GM12878 (cell line): ENCODE measurements at regions not wholly inside any gene's neighbourhood (a gene's known extent, or its start where the extent isn't known, plus 50 kb on each side); places are given as distances from the start of the nearest gene placed in this dataset.

Source experiments
- ATAC-seq: fragments of 200-7000 bp; cut with Tn5 transposase; 3 replicates; pipeline ENCODE4 v1.9.1; 2020; ENCODE audit warnings: mild to moderate bottlenecking, moderate library complexity
- BruUV-seq: library from RNA; stranded (reverse); fragments of 400-500 nt; replicated peaks from 2 replicates; lab custom pipeline; 2021; lab: Mats Ljungman, UMichigan
- CTCF ChIA-PET: fragments of 300-600 bp; sonication (Branson Sonifier 250); formaldehyde crosslinking; extraction: SDS; loops from one replicate; lab custom pipeline; 2021; ENCODE audit warnings: inconsistent platforms; lab: Yijun Ruan, JAX
- POLR2A ChIA-PET: fragments of 350-600 bp; formaldehyde crosslinking; extraction: SDS; loops from one replicate; lab custom pipeline; 2021; ENCODE audit warnings: inconsistent platforms; lab: Charles Lee
- RAD21 ChIA-PET: fragments of 300-600 bp; sonication (Branson Sonifier 250); formaldehyde crosslinking; loops from one replicate; lab custom pipeline; 2023; ENCODE audit warnings: antibody characterized with exemption; ENCODE audit not compliant: unreplicated experiment; lab: Charles Lee
- SMC1A ChIA-PET: fragments of 300-600 bp; sonication (Branson Sonifier 250); formaldehyde crosslinking; loops from one replicate; lab custom pipeline; 2023; ENCODE audit not compliant: unreplicated experiment, uncharacterized antibody; lab: Charles Lee
- DNase-seq: peaks from one replicate; pipeline ENCODE4 v3.0.0-alpha.2; 2011; ENCODE audit warnings: low read depth, low spot score
- FAIRE-seq: peaks from 3 replicates; lab custom pipeline; 2011; peaks lifted over from hg19 to GRCh38; lab: Jason Lieb, UNC
- H2AFZ ChIP-seq: 2 replicates; pipeline ENCODE4 v1.6.0; 2011; ENCODE audit warnings: low read depth, low read length, control low read depth; ENCODE audit not compliant: control insufficient read depth
- H3K27ac ChIP-seq: 2 replicates; pipeline ENCODE4 v1.5.1; 2011; ENCODE audit warnings: control low read depth; ENCODE audit not compliant: control insufficient read depth, insufficient read depth
- H3K27me3 ChIP-seq, 2 experiments: replicated peaks in 1 of 2; 2 replicates each; pipeline versions ENCODE4 v1.6.0 to v1.6.1; 2011; ENCODE audit warnings: low read length in 1 of 2; ENCODE audit not compliant: control insufficient read depth in 2 of 2, insufficient read depth in 2 of 2
- H3K36me3 ChIP-seq, 2 experiments: 2 replicates each; pipeline ENCODE4 v1.5.1; 2011; ENCODE audit warnings: low read length in 1 of 2; ENCODE audit not compliant: control insufficient read depth in 2 of 2, insufficient read depth in 2 of 2
- H3K4me1 ChIP-seq: 2 replicates; pipeline ENCODE4 v1.6.1; 2011; ENCODE audit warnings: mild to moderate bottlenecking, low read length, moderate library complexity, mixed read lengths; ENCODE audit not compliant: control insufficient read depth, insufficient read depth
- H3K4me2 ChIP-seq: 2 replicates; pipeline ENCODE4 v1.6.0; 2011; ENCODE audit warnings: control low read depth; ENCODE audit not compliant: control insufficient read depth, insufficient read depth
- H3K4me3 ChIP-seq: fragments of 200-600 bp; sonication (generic); 2 replicates; pipeline ENCODE4 v1.5.1; 2016
- H3K79me2 ChIP-seq: 2 replicates; pipeline ENCODE4 v1.6.0; 2011; ENCODE audit warnings: low read length; ENCODE audit not compliant: control insufficient read depth, insufficient read depth
- H3K9ac ChIP-seq: 2 replicates; pipeline ENCODE4 v1.8.0; 2011; ENCODE audit warnings: low read length, control low read depth, mixed read lengths; ENCODE audit not compliant: control insufficient read depth, insufficient read depth
- H3K9me3 ChIP-seq: replicated peaks from 3 replicates; pipeline ENCODE4 v1.5.1; 2011; ENCODE audit warnings: mild to moderate bottlenecking, low read length; ENCODE audit not compliant: control insufficient read depth, insufficient read depth
- H4K20me1 ChIP-seq: 2 replicates; pipeline ENCODE4 v1.6.0; 2011; ENCODE audit not compliant: control insufficient read depth, insufficient read depth
- BACH1 ChIP-seq: fragments of 450-650 bp; IDR thresholded peaks from 2 replicates; pipeline ENCODE4 v1.6.1; 2017; ENCODE audit warnings: mild to moderate bottlenecking, borderline replicate concordance
- CBX5 ChIP-seq: sonication (generic); IDR thresholded peaks from 2 replicates; pipeline ENCODE4 v1.6.1; 2016; ENCODE audit warnings: low read depth, moderate library complexity, mild to moderate bottlenecking, inconsistent platforms
- CREB1 ChIP-seq: IDR thresholded peaks from 2 replicates; pipeline ENCODE4 v1.6.1; 2012; ENCODE audit warnings: low read depth, mild to moderate bottlenecking, inconsistent platforms
- EGR1 ChIP-seq, 2 experiments: IDR thresholded peaks; 1 replicate in 1 of 2; 2 replicates in 1 of 2; pipeline ENCODE4 v1.6.1; 2011 to 2012; ENCODE audit warnings: low read depth in 2 of 2, low read length in 2 of 2, borderline replicate concordance in 1 of 2, mild to moderate bottlenecking in 1 of 2, moderate library complexity in 1 of 2
- KAT2A ChIP-seq: conservative IDR thresholded peaks from 2 replicates; pipeline ENCODE4 v1.6.1; 2011; ENCODE audit warnings: low read depth, low read length; ENCODE audit not compliant: control insufficient read depth
- MTA2 ChIP-seq: fragments of 450-650 bp; IDR thresholded peaks from 2 replicates; pipeline ENCODE4 v1.6.1; 2016; ENCODE audit warnings: low read depth, mild to moderate bottlenecking, moderate library complexity
- NFIC ChIP-seq: IDR thresholded peaks from 2 replicates; pipeline ENCODE4 v1.6.1; 2012; ENCODE audit warnings: low read depth, mild to moderate bottlenecking, inconsistent platforms, low read length, moderate library complexity
- NFXL1 ChIP-seq: fragments of 450-650 bp; IDR thresholded peaks from 2 replicates; pipeline ENCODE4 v1.6.1; 2017; ENCODE audit warnings: antibody characterized with exemption, mild to moderate bottlenecking, borderline replicate concordance
- NR2C1 ChIP-seq: fragments of 450-650 bp; IDR thresholded peaks from 2 replicates; pipeline ENCODE4 v1.6.1; 2017; ENCODE audit warnings: antibody characterized with exemption, mild to moderate bottlenecking, moderate library complexity
- NR2F1 ChIP-seq: fragments of 450-650 bp; conservative IDR thresholded peaks from 2 replicates; pipeline ENCODE4 v1.6.1; 2017; ENCODE audit warnings: mild to moderate bottlenecking
- NRF1 ChIP-seq: conservative IDR thresholded peaks from 2 replicates; pipeline ENCODE4 v1.6.1; 2011; ENCODE audit warnings: mild to moderate bottlenecking, low read depth, low read length, improper control_type of control experiment
- RELA ChIP-seq: fragments of 450-650 bp; IDR thresholded peaks from 2 replicates; pipeline ENCODE4 v1.8.0; 2014; ENCODE audit warnings: borderline replicate concordance; ENCODE audit not compliant: partially characterized antibody
- SMC3 ChIP-seq: IDR thresholded peaks from 2 replicates; pipeline ENCODE4 v1.6.1; 2011; ENCODE audit warnings: low read length, improper control_type of control experiment, borderline replicate concordance
- SREBF1 ChIP-seq: IDR thresholded peaks from 2 replicates; pipeline ENCODE4 v1.6.1; 2012; ENCODE audit warnings: mild to moderate bottlenecking, low read length
- STAT1 ChIP-seq: fragments of 450-650 bp; conservative IDR thresholded peaks from 2 replicates; pipeline ENCODE4 v1.6.1; 2014; ENCODE audit warnings: antibody characterized with exemption, mild to moderate bottlenecking
- TAF1 ChIP-seq: IDR thresholded peaks from 2 replicates; pipeline ENCODE4 v1.6.1; 2011; ENCODE audit warnings: mild to moderate bottlenecking, low read depth, low read length, borderline replicate concordance
- TARDBP ChIP-seq: IDR thresholded peaks from 2 replicates; pipeline ENCODE4 v1.6.1; 2016; ENCODE audit warnings: borderline replicate concordance
- TCF7 ChIP-seq: IDR thresholded peaks from 2 replicates; pipeline ENCODE4 v1.6.1; 2014; ENCODE audit warnings: antibody characterized with exemption, borderline replicate concordance
- WGBS: methylation state at CpG from one replicate; pipeline ENCODE4 v1.1.6; 2016; ENCODE audit warnings: low lambda C conversion rate; ENCODE audit not compliant: insufficient replicate concordance, insufficient coverage; ENCODE audit errors: missing lambda C conversion rate; 5-methylcytosine and 5-hydroxymethylcytosine counted together
- in situ Hi-C: fragments of 300-500 bp; cut with MboI; formaldehyde crosslinking; loops from 9 replicates; pipeline ENCODE4 v1.14.3; 2018; ENCODE audit warnings: mixed read lengths
- intact Hi-C: fragments of 100-400 bp; cut with micrococcal nuclease; formaldehyde crosslinking; loops from one replicate; pipeline ENCODE4 v1.14.2; 2022; ENCODE audit not compliant: unreplicated experiment
- TF ChIP-seq, protein P1 (sequence below): IDR thresholded peaks from 2 replicates; pipeline ENCODE4 v1.6.1; 2011; ENCODE audit warnings: low read depth, low read length, improper control_type of control experiment, borderline replicate concordance
- TF ChIP-seq, protein P2 (sequence below), 3 experiments: IDR thresholded peaks in 2 of 3; conservative IDR thresholded peaks in 1 of 3; 2 replicates each; pipeline ENCODE4 v1.5.1; 2011; ENCODE audit warnings: low read depth in 3 of 3, low read length in 3 of 3, mild to moderate bottlenecking in 3 of 3, control low read depth in 2 of 3, moderate library complexity in 2 of 3, inconsistent platforms in 1 of 3, mixed read lengths in 1 of 3; ENCODE audit not compliant: control insufficient read depth in 2 of 3, insufficient read depth in 1 of 3; ENCODE audit errors: extremely low read depth in 1 of 3

DNA sequence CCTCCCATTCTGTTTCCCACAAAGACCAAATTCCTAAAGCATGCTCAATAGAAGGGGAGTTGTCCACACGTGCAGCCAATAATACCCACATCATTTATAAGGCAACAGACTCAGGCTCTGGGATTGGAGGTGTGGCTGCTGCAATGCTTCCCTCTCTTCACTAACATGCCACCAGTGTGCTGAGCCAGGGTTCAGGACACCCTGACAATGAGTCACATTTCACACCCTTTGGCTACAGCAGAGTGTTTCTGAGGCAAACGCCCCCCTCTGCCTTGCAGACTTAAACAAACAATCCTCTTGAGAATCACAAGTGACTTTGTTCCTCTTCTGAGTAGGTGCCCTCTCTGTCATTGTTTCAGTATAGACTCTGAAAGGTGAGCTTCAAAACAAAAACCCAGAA, 189.3 kb upstream of the TLE4 start:
- Histone ChIP-seq H3K27ac (no peak overlapping the region), H4K20me1 (no peaks in the 10 kb centered on the region), H3K79me2 (no peaks in the 10 kb centered on the region), H3K27me3 (no peaks in the 10 kb centered on the region), H3K36me3 (no peaks in the 10 kb centered on the region), H3K4me1 (no peaks in the 10 kb centered on the region), H2AFZ (no peak overlapping the region), H3K9ac (no peak overlapping the region), H3K4me3 (no peak overlapping the region), H3K4me2 (no peak overlapping the region), H3K9me3 (no peaks in the 10 kb centered on the region; the same call in 2 of the 3 replicates)
- intact Hi-C loops (no loop called here), in situ Hi-C loops (no loop called here)
- ATAC-seq = no peak
- no TSS peak for BruUV-seq
- no peak for DNase-seq
- ChIA-PET RAD21 (no interaction called here), CTCF (no interaction called here), POLR2A (no interaction called here), SMC1A (no interaction called here)
- FAIRE-seq = no peak
- 0% methylated on average over 2 of the region's 2 CpGs for WGBS
- TF ChIP-seq NR2C1 (no peak), EGR1 (IDR thresholded peaks at IDR 0.05; ENCODE audit: borderline replicate concordance in 1 of 2, low read depth in 2 of 2, low read length in 2 of 2) (no peak), MTA2 (no peak), NFIC (no peak), SMC3 (no peak), NRF1 (no peak), CREB1 (no peak)

DNA sequence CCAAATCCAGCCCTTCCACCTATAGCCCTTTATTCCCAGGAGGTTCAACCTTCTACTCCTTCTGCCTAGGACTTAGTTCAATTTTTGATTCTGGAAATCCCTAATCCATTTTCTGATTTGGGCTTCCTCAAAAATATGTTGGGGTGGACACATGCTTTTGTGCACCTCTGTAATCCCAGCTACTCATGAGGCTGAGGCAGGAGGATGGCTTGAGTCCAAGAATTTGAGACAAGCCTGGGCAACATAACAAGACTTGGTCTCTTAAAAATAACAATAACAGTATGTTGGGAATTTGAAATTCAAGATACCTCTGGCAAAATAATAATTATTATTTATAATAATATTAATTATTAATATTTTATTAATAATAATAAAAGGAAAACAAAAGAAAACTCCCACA, 188.7 kb upstream of the TLE4 start:
- no peak for DNase-seq
- Histone ChIP-seq H3K4me2 (no peak overlapping the region), H3K36me3 (no peaks in the 10 kb centered on the region), H3K4me3 (no peak overlapping the region), H3K9ac (no peak overlapping the region), H3K27me3 (no peaks in the 10 kb centered on the region), H3K79me2 (no peaks in the 10 kb centered on the region), H2AFZ (no peak overlapping the region), H4K20me1 (no peaks in the 10 kb centered on the region), H3K4me1 (no peaks in the 10 kb centered on the region), H3K9me3 (no peaks in the 10 kb centered on the region; the same call in 2 of the 3 replicates), H3K27ac (no peak overlapping the region)
- FAIRE-seq = no peak
- ChIA-PET CTCF (no interaction called here), SMC1A (no interaction called here), RAD21 (no interaction called here), POLR2A (no interaction called here)
- ATAC-seq = no peak
- intact Hi-C loops (no loop called here), in situ Hi-C loops (no loop called here)
- BruUV-seq = no TSS peak
- TF ChIP-seq KAT2A (no peak), RELA (no peak), TCF7 (no peak), TAF1 (no peak), CBX5 (no peak), TARDBP (no peak), BACH1 (no peak), NFXL1 (no peak), SREBF1 (no peak), NR2F1 (no peak), STAT1 (no peak)
- TF ChIP-seq, protein P1, sequence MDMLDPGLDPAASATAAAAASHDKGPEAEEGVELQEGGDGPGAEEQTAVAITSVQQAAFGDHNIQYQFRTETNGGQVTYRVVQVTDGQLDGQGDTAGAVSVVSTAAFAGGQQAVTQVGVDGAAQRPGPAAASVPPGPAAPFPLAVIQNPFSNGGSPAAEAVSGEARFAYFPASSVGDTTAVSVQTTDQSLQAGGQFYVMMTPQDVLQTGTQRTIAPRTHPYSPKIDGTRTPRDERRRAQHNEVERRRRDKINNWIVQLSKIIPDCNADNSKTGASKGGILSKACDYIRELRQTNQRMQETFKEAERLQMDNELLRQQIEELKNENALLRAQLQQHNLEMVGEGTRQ = no peak
- TF ChIP-seq, protein P2, sequence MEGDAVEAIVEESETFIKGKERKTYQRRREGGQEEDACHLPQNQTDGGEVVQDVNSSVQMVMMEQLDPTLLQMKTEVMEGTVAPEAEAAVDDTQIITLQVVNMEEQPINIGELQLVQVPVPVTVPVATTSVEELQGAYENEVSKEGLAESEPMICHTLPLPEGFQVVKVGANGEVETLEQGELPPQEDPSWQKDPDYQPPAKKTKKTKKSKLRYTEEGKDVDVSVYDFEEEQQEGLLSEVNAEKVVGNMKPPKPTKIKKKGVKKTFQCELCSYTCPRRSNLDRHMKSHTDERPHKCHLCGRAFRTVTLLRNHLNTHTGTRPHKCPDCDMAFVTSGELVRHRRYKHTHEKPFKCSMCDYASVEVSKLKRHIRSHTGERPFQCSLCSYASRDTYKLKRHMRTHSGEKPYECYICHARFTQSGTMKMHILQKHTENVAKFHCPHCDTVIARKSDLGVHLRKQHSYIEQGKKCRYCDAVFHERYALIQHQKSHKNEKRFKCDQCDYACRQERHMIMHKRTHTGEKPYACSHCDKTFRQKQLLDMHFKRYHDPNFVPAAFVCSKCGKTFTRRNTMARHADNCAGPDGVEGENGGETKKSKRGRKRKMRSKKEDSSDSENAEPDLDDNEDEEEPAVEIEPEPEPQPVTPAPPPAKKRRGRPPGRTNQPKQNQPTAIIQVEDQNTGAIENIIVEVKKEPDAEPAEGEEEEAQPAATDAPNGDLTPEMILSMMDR (IDR thresholded peaks at IDR 0.05 in 2 of 3, conservative IDR thresholded peaks at IDR 0.05 in 1 of 3; ENCODE audit: control insufficient read depth in 2 of 3, extremely low read depth in 1 of 3, insufficient read depth in 1 of 3, low read depth in 3 of 3, low read length in 3 of 3) = no peak
